Lower leg skin (tissue), 3 donors: ENCODE measurements at regions not wholly inside any gene's neighbourhood (a gene's known extent, or its start where the extent isn't known, plus 50 kb on each side); places are given as distances from the start of the nearest gene placed in this dataset.
"Not testable (repeated sequence)": the region's sequence is repeated elsewhere in the genome, so short reads cannot be mapped to it uniquely, and the experiment has no call there.

Experiments used
- DNase-seq, 2 donors: peaks; one replicate each; pipeline ENCODE4 v3.0.0-alpha.2; 2019; ENCODE audit warnings: low spot score in 2 of 2
- H3K4me3 ChIP-seq: fragments of 200-600 bp; sonication (generic); 2 replicates; pipeline ENCODE4 v1.5.1; 2017; ENCODE audit warnings: mild to moderate bottlenecking, low read depth; ENCODE audit not compliant: poor library complexity, severe bottlenecking
- WGBS, 2 donors: methylation state at CpG; one replicate each; pipeline ENCODE4 v1.1.5; 2018; 5-methylcytosine and 5-hydroxymethylcytosine counted together
- intact Hi-C: fragments of 100-400 bp; cut with DNase I; formaldehyde crosslinking; loops from one replicate; pipeline ENCODE4 v1.15.0; 2023; ENCODE audit warnings: low total_unique reads

GRCh38 chr5:177664737-177665136, 64.8 kb downstream of the B4GALT7 start:
- 65 to 80% methylated on average over 4 of the region's 4 CpGs for WGBS, 2 donors
- intact Hi-C loops, H3K4me3 ChIP-seq, DNase-seq: not testable (repeated sequence)

GRCh38 chr5:177665172-177665571, 65.2 kb downstream of the B4GALT7 start:
- intact Hi-C loops, H3K4me3 ChIP-seq, DNase-seq: not testable (repeated sequence)
- 46 to 47% methylated on average over 3 to 6 of the region's 6 CpGs for WGBS, 2 donors

GRCh38 chr5:177665960-177666359, 66.0 kb downstream of the B4GALT7 start:
- WGBS, 2 donors, result 100% methylated on average over 2 of the region's 3 CpGs
- intact Hi-C loops, H3K4me3 ChIP-seq, DNase-seq: not testable (repeated sequence)

DNA sequence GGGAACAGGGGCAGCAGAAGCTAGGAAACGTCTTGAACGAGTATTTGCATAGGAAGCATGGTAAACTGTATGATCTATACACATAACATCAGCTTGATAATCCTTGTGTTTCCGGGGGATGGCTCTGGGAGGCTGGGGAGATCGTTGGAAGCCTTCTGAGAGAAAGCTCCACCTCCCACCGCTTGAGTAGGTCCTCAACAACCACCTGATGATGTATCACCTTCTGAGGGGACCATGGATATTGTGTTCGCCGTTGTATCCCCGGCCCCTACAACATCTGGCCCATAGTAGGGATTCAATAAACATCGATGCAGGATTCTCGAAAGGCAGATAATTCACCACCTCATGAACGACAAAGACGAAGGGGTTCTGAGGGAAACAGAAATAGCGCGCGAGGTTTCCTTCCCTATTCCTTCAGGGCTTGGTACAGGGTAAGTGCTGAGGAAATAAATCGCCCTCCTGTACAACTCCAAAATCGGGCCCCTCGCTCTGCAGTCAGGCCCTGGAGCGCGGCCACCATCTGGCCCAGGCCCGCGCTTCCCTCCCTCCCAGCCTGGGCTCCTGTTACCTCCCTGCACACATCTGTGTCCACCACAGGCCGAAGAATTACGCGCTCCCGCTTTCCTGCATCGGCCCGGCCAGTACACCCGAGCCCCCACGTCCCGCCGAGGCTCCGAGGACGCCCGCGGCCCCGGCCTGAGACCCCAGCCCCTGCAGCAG, 71.3 kb downstream of the B4GALT7 start:
- WGBS, 2 donors, result 33% methylated on average over 6 of the region's 37 CpGs; no CpG with 5 or more reads in 1 of the 2 donors
- DNase-seq, H3K4me3 ChIP-seq, intact Hi-C loops: not testable (repeated sequence)

- peak; percentile 49 to 91 for DNase-seq
- H3K4me3 ChIP-seq, result peak overlapping the region; percentile 32
- 0% methylated on average over 2 of the region's 110 CpGs; no CpG with 5 or more reads in 1 of the 2 donors for WGBS, 2 donors
- intact Hi-C loops, result not testable (repeated sequence)
Observed at GRCh38 chr5:177671755-177672690, 72.1 kb downstream of the B4GALT7 start.
